Panc1 (cell line): ENCODE measurements at regions not wholly inside any gene's neighbourhood (a gene's known extent, or its start where the extent isn't known, plus 50 kb on each side); places are given as distances from the start of the nearest gene placed in this dataset.

Source experiments
- ATAC-seq: fragments of 200-7000 bp; cut with Tn5 transposase; 2 replicates; pipeline ENCODE4 v1.9.1; 2020; ENCODE audit warnings: mild to moderate bottlenecking, moderate library complexity
- BruUV-seq: library from RNA; stranded (reverse); fragments of 400-500 nt; replicated peaks from 2 replicates; lab custom pipeline; 2021; lab: Mats Ljungman, UMichigan
- CTCF ChIA-PET: fragments of 300-600 bp; sonication (Branson Sonifier 250); formaldehyde crosslinking; loops from one replicate; lab custom pipeline; 2022; ENCODE audit warnings: antibody characterized with exemption; lab: Charles Lee
- POLR2A ChIA-PET: fragments of 300-600 bp; sonication (Branson Sonifier 250); formaldehyde crosslinking; loops from one replicate; lab custom pipeline; 2022; ENCODE audit warnings: antibody characterized with exemption; lab: Charles Lee
- DNase-seq: peaks from one replicate; pipeline ENCODE4 v3.0.0-alpha.2; 2010; ENCODE audit warnings: low read depth, low spot score
- H3K27ac ChIP-seq: 2 replicates; pipeline ENCODE4 v1.5.1; 2011; ENCODE audit warnings: mild to moderate bottlenecking, low read length, inconsistent platforms
- H3K27me3 ChIP-seq: fragments of 200-500 bp; sonication (Bioruptor generic); 2 replicates; pipeline ENCODE4 v1.6.0; 2014; ENCODE audit warnings: low read length, inconsistent platforms; ENCODE audit not compliant: control insufficient read depth, insufficient read depth
- H3K36me3 ChIP-seq: fragments of 200-500 bp; sonication (Bioruptor generic); 2 replicates; pipeline ENCODE4 v1.5.1; 2014; ENCODE audit warnings: inconsistent platforms, mild to moderate bottlenecking, low read length, moderate library complexity; ENCODE audit not compliant: control insufficient read depth, insufficient read depth
- H3K4me1 ChIP-seq: 2 replicates; pipeline ENCODE4 v1.5.1; 2011; ENCODE audit warnings: inconsistent platforms, mild to moderate bottlenecking, low read length, moderate library complexity; ENCODE audit not compliant: control insufficient read depth, insufficient read depth
- H3K4me3 ChIP-seq, 2 experiments: 2 replicates each; pipeline ENCODE4 v1.5.1; 2011 to 2012; ENCODE audit warnings: low read depth in 2 of 2, low read length in 2 of 2, mild to moderate bottlenecking in 2 of 2, inconsistent platforms in 1 of 2, moderate library complexity in 1 of 2
- H3K9me3 ChIP-seq: fragments of 200-500 bp; sonication (Bioruptor generic); 2 replicates; pipeline ENCODE4 v1.5.1; 2014; ENCODE audit warnings: low read depth, mild to moderate bottlenecking, inconsistent platforms, low read length, moderate library complexity; ENCODE audit not compliant: control insufficient read depth, insufficient read depth
- CTCF ChIP-seq: fragments of 450-650 bp; IDR thresholded peaks from 2 replicates; pipeline ENCODE4 v1.5.1; 2017; ENCODE audit warnings: mild to moderate bottlenecking
- POLR2AphosphoS5 ChIP-seq: IDR thresholded peaks from 2 replicates; pipeline ENCODE4 v1.6.1; 2012; ENCODE audit warnings: mild to moderate bottlenecking, low read depth, low read length, moderate library complexity
- REST ChIP-seq, 2 experiments: IDR thresholded peaks; 2 replicates each; pipeline ENCODE4 v1.6.1; 2011 to 2012; ENCODE audit warnings: low read depth in 2 of 2, control low read depth in 1 of 2, low read length in 1 of 2, mild to moderate bottlenecking in 1 of 2, moderate library complexity in 1 of 2; ENCODE audit not compliant: insufficient read depth in 1 of 2
- SIN3A ChIP-seq: IDR thresholded peaks from 2 replicates; pipeline ENCODE4 v1.6.1; 2012; ENCODE audit warnings: low read depth, mild to moderate bottlenecking, low read length, moderate library complexity, borderline replicate concordance; ENCODE audit not compliant: insufficient read depth
- TCF7L2 ChIP-seq: IDR thresholded peaks from 2 replicates; pipeline ENCODE4 v1.6.1; 2011; ENCODE audit warnings: mild to moderate bottlenecking, low read depth, low read length, inconsistent platforms
- in situ Hi-C: cut with HindIII; loops from 2 replicates; pipeline ENCODE4 v1.10.0; 2016; ENCODE audit warnings: low sequenced_read_pairs, low pct_unique_long_range_greater_than_20kb
- intact Hi-C: fragments of 100-400 bp; cut with micrococcal nuclease; formaldehyde crosslinking; loops from one replicate; pipeline ENCODE4 v1.10.0; 2022; ENCODE audit not compliant: unreplicated experiment

GRCh38 chr1:96331596-96331995, 390.0 kb upstream of the PTBP2 start:
- Histone ChIP-seq H3K9me3 (no peaks in the 10 kb centered on the region), H3K36me3 (no peaks in the 10 kb centered on the region), H3K4me1 (no peaks in the 10 kb centered on the region), H3K4me3 (no peak overlapping the region), H3K27me3 (no peaks in the 10 kb centered on the region), H3K27ac (no peak overlapping the region)
- ATAC-seq (no peak), DNase-seq (no peak)
- intact Hi-C loops (no loop called here), in situ Hi-C loops (no loop called here)
- POLR2A ChIA-PET = no interaction called here
- no TSS peak for BruUV-seq
- CTCF ChIA-PET = no interaction called here
- TF ChIP-seq REST (IDR thresholded peaks at IDR 0.05; ENCODE audit: insufficient read depth in 1 of 2, low read depth in 2 of 2, low read length in 1 of 2) (no peak), SIN3A (no peak), CTCF (no peak), POLR2AphosphoS5 (no peak), TCF7L2 (no peak)

- TF ChIP-seq POLR2AphosphoS5 = no peak
- no peak for TF ChIP-seq SIN3A
- TF ChIP-seq CTCF = no peak
- TF ChIP-seq TCF7L2 = no peak
- no peak for TF ChIP-seq REST (IDR thresholded peaks at IDR 0.05; ENCODE audit: insufficient read depth in 1 of 2, low read depth in 2 of 2, low read length in 1 of 2)
- CTCF ChIA-PET = no interaction called here
- POLR2A ChIA-PET = no interaction called here
- BruUV-seq = no TSS peak
- in situ Hi-C loops = no loop called here
- no peaks in the 10 kb centered on the region for H3K27me3 ChIP-seq
- no peak overlapping the region for H3K4me3 ChIP-seq
- H3K9me3 ChIP-seq = no peaks in the 10 kb centered on the region
- no peaks in the 10 kb centered on the region for H3K4me1 ChIP-seq
- ATAC-seq = no peak
- H3K36me3 ChIP-seq = no peaks in the 10 kb centered on the region
- DNase-seq = no peak
- intact Hi-C loops = no loop called here
- no peak overlapping the region for H3K27ac ChIP-seq
Measured at GRCh38 chr1:96333522-96334235, 387.9 kb upstream of the PTBP2 start.
